ENCODE measurements at regions not wholly inside any gene's neighbourhood (a gene's known extent, or its start where the extent isn't known, plus 50 kb on each side); places are given as distances from the start of the nearest gene placed in this dataset.

DNA sequence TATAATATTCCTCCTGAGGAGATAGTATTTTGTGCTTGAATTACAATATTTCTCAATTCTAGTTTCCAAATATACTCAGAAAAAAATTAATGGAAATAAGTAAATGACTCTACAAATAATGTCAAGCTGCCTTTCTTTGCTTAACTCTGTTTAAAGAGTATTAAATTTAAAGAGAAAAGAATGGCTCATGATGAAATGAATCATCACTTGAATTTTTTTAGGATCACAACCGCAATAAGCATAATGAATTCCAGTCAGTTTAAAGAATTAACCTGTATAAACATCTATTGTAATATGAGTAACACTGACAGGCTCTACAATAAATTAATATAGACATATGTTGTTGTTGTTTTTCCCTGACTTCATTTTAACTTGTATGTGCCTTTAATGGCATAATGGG, 266.2 kb upstream of the ADGRB3 start:
- no peak for DNase-seq (ENCODE audit: low spot score)
- Mint-ChIP-seq H3K36me3 (ENCODE audit: low read depth) (no peaks in the 10 kb centered on the region), H3K27ac (ENCODE audit: unreplicated experiment) (no peak overlapping the region), H3K4me3 (ENCODE audit: unreplicated experiment) (no peak overlapping the region), H3K27me3 (ENCODE audit: low read depth) (no peaks in the 10 kb centered on the region), H3K4me1 (ENCODE audit: low read depth) (no peaks in the 10 kb centered on the region), H3K9me3 (ENCODE audit: low read depth) (peaks cover 8% of the 10 kb centered on the region)
- TF ChIP-seq, protein P1, sequence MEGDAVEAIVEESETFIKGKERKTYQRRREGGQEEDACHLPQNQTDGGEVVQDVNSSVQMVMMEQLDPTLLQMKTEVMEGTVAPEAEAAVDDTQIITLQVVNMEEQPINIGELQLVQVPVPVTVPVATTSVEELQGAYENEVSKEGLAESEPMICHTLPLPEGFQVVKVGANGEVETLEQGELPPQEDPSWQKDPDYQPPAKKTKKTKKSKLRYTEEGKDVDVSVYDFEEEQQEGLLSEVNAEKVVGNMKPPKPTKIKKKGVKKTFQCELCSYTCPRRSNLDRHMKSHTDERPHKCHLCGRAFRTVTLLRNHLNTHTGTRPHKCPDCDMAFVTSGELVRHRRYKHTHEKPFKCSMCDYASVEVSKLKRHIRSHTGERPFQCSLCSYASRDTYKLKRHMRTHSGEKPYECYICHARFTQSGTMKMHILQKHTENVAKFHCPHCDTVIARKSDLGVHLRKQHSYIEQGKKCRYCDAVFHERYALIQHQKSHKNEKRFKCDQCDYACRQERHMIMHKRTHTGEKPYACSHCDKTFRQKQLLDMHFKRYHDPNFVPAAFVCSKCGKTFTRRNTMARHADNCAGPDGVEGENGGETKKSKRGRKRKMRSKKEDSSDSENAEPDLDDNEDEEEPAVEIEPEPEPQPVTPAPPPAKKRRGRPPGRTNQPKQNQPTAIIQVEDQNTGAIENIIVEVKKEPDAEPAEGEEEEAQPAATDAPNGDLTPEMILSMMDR (IDR thresholded peaks at IDR 0.05), result no peak

DNA sequence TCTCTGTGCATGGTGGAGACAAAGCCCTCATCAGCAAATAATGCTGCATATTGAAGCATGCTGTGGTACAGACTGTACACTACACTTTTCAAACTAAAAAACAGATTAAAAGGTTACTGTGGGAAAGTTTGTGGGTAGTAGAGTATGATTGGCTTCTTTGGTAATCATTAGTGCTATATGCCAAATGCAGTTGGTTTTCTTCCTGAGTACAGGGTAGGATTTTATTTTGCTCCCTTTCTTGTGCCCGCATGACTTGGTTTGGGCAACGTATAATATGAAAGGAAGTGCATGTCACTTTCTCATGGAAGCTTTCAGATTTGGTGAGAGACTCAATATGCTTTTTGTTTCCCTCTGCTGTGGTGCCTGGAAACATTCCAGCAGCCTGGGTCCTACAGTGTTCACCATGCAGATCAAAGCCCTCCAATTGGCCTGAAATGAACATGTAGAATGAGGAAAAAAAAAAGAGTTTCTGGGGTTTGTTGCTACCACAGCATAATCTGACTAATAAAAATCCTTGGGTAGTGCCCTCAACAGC, 270.7 kb upstream of the ADGRB3 start:
- H3K9me3 Mint-ChIP-seq (ENCODE audit: low read depth), result peaks cover 15% of the 10 kb centered on the region
- DNase-seq (ENCODE audit: low spot score), result no peak
- H3K36me3 Mint-ChIP-seq (ENCODE audit: low read depth), result no peaks in the 10 kb centered on the region
- H3K4me3 Mint-ChIP-seq (ENCODE audit: unreplicated experiment), result no peak overlapping the region
- H3K27me3 Mint-ChIP-seq (ENCODE audit: low read depth), result no peaks in the 10 kb centered on the region
- TF ChIP-seq, protein P1 (IDR thresholded peaks at IDR 0.05), result no peak
- H3K27ac Mint-ChIP-seq (ENCODE audit: unreplicated experiment), result no peak overlapping the region
- H3K4me1 Mint-ChIP-seq (ENCODE audit: low read depth), result no peaks in the 10 kb centered on the region

DNA sequence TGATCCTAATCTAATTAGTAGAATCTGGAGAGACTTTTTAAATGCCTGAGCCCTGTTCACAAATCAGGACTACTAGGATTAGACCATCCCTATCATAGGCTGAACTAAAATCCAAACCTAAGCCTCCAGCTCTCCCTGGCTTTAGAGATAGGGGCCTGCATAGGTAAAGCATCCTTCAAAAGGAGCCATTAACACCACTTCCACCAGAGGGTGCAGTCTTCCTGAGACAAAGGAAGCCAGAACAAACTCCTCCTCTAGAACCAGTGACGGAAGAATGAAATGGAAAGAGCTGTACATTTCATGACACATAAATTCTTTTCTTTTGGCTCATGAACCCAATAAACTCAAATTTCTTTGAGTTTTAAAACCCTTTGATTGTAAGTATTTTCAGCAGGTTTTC, 291.2 kb upstream of the ADGRB3 start:
- no peak overlapping the region for H3K27ac Mint-ChIP-seq (ENCODE audit: unreplicated experiment)
- H3K4me1 Mint-ChIP-seq (ENCODE audit: low read depth), result no peaks in the 10 kb centered on the region
- H3K4me3 Mint-ChIP-seq (ENCODE audit: unreplicated experiment), result no peak overlapping the region
- H3K27me3 Mint-ChIP-seq (ENCODE audit: low read depth), result peaks cover 2% of the 10 kb centered on the region
- no peak for DNase-seq (ENCODE audit: low spot score)
- H3K36me3 Mint-ChIP-seq (ENCODE audit: low read depth), result no peaks in the 10 kb centered on the region
- TF ChIP-seq, protein P1 (IDR thresholded peaks at IDR 0.05), result peak; percentile 60
- no peaks in the 10 kb centered on the region for H3K9me3 Mint-ChIP-seq (ENCODE audit: low read depth)

DNA sequence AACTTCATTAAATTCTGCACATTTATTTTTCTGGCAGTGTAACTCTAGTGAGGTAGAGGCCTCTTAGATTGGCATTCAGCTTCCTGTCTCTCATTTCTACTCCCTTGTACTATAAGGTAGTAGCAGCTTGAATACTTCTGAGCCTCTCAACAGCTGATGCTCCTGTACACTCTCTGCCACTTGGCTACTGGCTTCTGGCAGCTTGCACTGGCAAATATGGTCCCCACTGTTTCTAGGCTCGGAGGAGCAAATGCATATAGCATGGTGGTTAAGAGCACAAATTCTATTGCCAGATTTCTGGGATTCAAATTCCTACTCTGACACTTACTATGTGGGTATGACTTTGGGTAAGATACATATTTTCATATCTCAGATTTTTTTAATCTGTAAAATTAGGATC, 292.8 kb upstream of the ADGRB3 start:
- DNase-seq (ENCODE audit: low spot score), result no peak
- H3K9me3 Mint-ChIP-seq (ENCODE audit: low read depth), result no peaks in the 10 kb centered on the region
- no peaks in the 10 kb centered on the region for H3K36me3 Mint-ChIP-seq (ENCODE audit: low read depth)
- TF ChIP-seq, protein P1 (IDR thresholded peaks at IDR 0.05), result no peak
- no peaks in the 10 kb centered on the region for H3K4me1 Mint-ChIP-seq (ENCODE audit: low read depth)
- H3K27ac Mint-ChIP-seq (ENCODE audit: unreplicated experiment), result no peak overlapping the region
- H3K27me3 Mint-ChIP-seq (ENCODE audit: low read depth), result peaks cover 2% of the 10 kb centered on the region
- no peak overlapping the region for H3K4me3 Mint-ChIP-seq (ENCODE audit: unreplicated experiment)

DNA sequence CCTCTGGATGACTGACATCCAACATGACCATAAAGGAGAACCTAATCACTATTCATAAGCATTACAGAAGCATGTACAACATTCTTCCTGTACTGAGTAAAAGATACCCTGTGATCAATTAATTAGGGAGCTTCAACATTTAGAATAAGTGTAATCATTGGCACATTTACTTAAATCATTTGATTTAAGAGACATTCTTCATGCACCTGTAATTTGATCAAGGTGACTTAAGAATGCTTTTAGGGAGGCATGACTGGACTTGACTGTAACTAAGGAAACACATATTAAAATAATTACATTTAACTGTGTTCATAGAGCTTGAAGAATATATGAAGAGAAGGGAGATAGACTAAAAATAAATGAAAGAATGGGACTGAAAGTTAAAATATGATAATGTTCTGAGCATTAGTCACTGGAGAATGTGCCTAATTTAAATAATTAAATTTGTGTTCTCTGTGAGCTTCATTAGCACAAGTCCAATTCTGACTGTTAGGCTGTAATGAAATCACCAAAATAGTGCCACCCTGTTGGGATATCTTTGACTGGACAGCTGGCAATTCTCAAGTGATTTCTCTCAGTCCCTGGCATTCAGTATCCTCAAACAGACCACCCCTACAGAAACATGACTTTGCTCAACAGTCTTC, 295.5 kb upstream of the ADGRB3 start:
- Mint-ChIP-seq H3K27me3 (ENCODE audit: low read depth) (peaks cover 2% of the 10 kb centered on the region), H3K27ac (ENCODE audit: unreplicated experiment) (no peak overlapping the region), H3K4me3 (ENCODE audit: unreplicated experiment) (no peak overlapping the region), H3K4me1 (ENCODE audit: low read depth) (no peaks in the 10 kb centered on the region), H3K36me3 (ENCODE audit: low read depth) (no peaks in the 10 kb centered on the region), H3K9me3 (ENCODE audit: low read depth) (no peaks in the 10 kb centered on the region)
- TF ChIP-seq, protein P1 (IDR thresholded peaks at IDR 0.05), result no peak
- no peak for DNase-seq (ENCODE audit: low spot score)
